Activated naive CD8-positive, alpha-beta T cell treated with anti-CD3 and anti-CD28 coated beads for 36 hours (primary cell): ENCODE measurements at regions not wholly inside any gene's neighbourhood (a gene's known extent, or its start where the extent isn't known, plus 50 kb on each side); places are given as distances from the start of the nearest gene placed in this dataset.
"Not testable (repeated sequence)": the region's sequence is repeated elsewhere in the genome, so short reads cannot be mapped to it uniquely, and the experiment has no call there.

Source experiments
- DNase-seq: peaks from one replicate; pipeline ENCODE4 v3.0.0; 2021
- H3K27ac Mint-ChIP-seq: one replicate; pipeline ENCODE4 v1.8.0; 2022; ENCODE audit warnings: mild to moderate bottlenecking, moderate library complexity, mixed read lengths
- H3K27me3 Mint-ChIP-seq: one replicate; pipeline ENCODE4 v1.8.0; 2022; ENCODE audit warnings: mild to moderate bottlenecking, mixed read lengths
- H3K36me3 Mint-ChIP-seq: one replicate; pipeline ENCODE4 v1.8.0; 2021; ENCODE audit warnings: mild to moderate bottlenecking, mixed read lengths
- H3K4me1 Mint-ChIP-seq: one replicate; pipeline ENCODE4 v1.8.0; 2021; ENCODE audit warnings: mixed read lengths
- H3K4me3 Mint-ChIP-seq: one replicate; pipeline ENCODE4 v1.8.0; 2022; ENCODE audit warnings: mild to moderate bottlenecking, moderate library complexity, mixed read lengths
- H3K9me3 Mint-ChIP-seq: one replicate; pipeline ENCODE4 v1.8.0; 2022; ENCODE audit warnings: mixed read lengths

GRCh38 chr16:88213937-88214336 lies 168.8 kb upstream of the ZNF469 start:
- H3K4me3 Mint-ChIP-seq = not testable (repeated sequence)

GRCh38 chr16:88221001-88221761 lies 161.6 kb upstream of the ZNF469 start:
- H3K4me1 Mint-ChIP-seq, H3K4me3 Mint-ChIP-seq, H3K27ac Mint-ChIP-seq, DNase-seq, H3K36me3 Mint-ChIP-seq, H3K27me3 Mint-ChIP-seq, H3K9me3 Mint-ChIP-seq: not testable (repeated sequence)

More at GRCh38 chr16:88213937-88214336, 168.8 kb upstream of the ZNF469 start:
- H3K4me1 Mint-ChIP-seq, H3K36me3 Mint-ChIP-seq, H3K27ac Mint-ChIP-seq, DNase-seq: not testable (repeated sequence)
- peaks cover 12% of the 10 kb centered on the region for H3K27me3 Mint-ChIP-seq
- peaks cover 10% of the 10 kb centered on the region for H3K9me3 Mint-ChIP-seq

GRCh38 chr16:88223696-88224095 lies 159.1 kb upstream of the ZNF469 start:
- H3K9me3 Mint-ChIP-seq, DNase-seq: not testable (repeated sequence)

GRCh38 chr16:88224131-88224898 lies 158.4 kb upstream of the ZNF469 start:
- H3K9me3 Mint-ChIP-seq, H3K27me3 Mint-ChIP-seq, H3K4me1 Mint-ChIP-seq, H3K27ac Mint-ChIP-seq, H3K4me3 Mint-ChIP-seq, DNase-seq, H3K36me3 Mint-ChIP-seq: not testable (repeated sequence)

More at GRCh38 chr16:88223696-88224095, 159.1 kb upstream of the ZNF469 start:
- H3K4me1 Mint-ChIP-seq, H3K27me3 Mint-ChIP-seq, H3K27ac Mint-ChIP-seq, H3K4me3 Mint-ChIP-seq, H3K36me3 Mint-ChIP-seq: not testable (repeated sequence)

GRCh38 chr16:88225640-88226230 lies 157.0 kb upstream of the ZNF469 start:
- H3K27me3 Mint-ChIP-seq, H3K9me3 Mint-ChIP-seq, H3K4me1 Mint-ChIP-seq, H3K4me3 Mint-ChIP-seq, DNase-seq, H3K27ac Mint-ChIP-seq, H3K36me3 Mint-ChIP-seq: not testable (repeated sequence)

- not testable (repeated sequence) for H3K4me1 Mint-ChIP-seq, H3K27me3 Mint-ChIP-seq, H3K4me3 Mint-ChIP-seq, H3K36me3 Mint-ChIP-seq, DNase-seq, H3K9me3 Mint-ChIP-seq, H3K27ac Mint-ChIP-seq
These were observed 156.5 kb upstream of the ZNF469 start for GRCh38 chr16:88226302-88226701.

GRCh38 chr16:88227026-88227721 lies 155.6 kb upstream of the ZNF469 start:
- H3K4me3 Mint-ChIP-seq, H3K27me3 Mint-ChIP-seq, DNase-seq, H3K36me3 Mint-ChIP-seq, H3K27ac Mint-ChIP-seq, H3K9me3 Mint-ChIP-seq, H3K4me1 Mint-ChIP-seq: not testable (repeated sequence)

GRCh38 chr16:88227722-88228482 lies 154.9 kb upstream of the ZNF469 start:
- DNase-seq, H3K4me1 Mint-ChIP-seq, H3K27me3 Mint-ChIP-seq, H3K36me3 Mint-ChIP-seq, H3K9me3 Mint-ChIP-seq, H3K4me3 Mint-ChIP-seq, H3K27ac Mint-ChIP-seq: not testable (repeated sequence)

GRCh38 chr16:88228751-88229150 lies 154.0 kb upstream of the ZNF469 start:
- not testable (repeated sequence) for H3K36me3 Mint-ChIP-seq, H3K9me3 Mint-ChIP-seq, H3K4me3 Mint-ChIP-seq

GRCh38 chr16:88229710-88230109 lies 153.0 kb upstream of the ZNF469 start:
- H3K4me3 Mint-ChIP-seq, DNase-seq, H3K27me3 Mint-ChIP-seq, H3K27ac Mint-ChIP-seq, H3K4me1 Mint-ChIP-seq, H3K36me3 Mint-ChIP-seq, H3K9me3 Mint-ChIP-seq: not testable (repeated sequence)

More at GRCh38 chr16:88228751-88229150, 154.0 kb upstream of the ZNF469 start:
- H3K27ac Mint-ChIP-seq, H3K4me1 Mint-ChIP-seq, DNase-seq, H3K27me3 Mint-ChIP-seq: not testable (repeated sequence)

- H3K4me1 Mint-ChIP-seq, H3K36me3 Mint-ChIP-seq, DNase-seq, H3K9me3 Mint-ChIP-seq, H3K4me3 Mint-ChIP-seq, H3K27ac Mint-ChIP-seq, H3K27me3 Mint-ChIP-seq: not testable (repeated sequence)
These were observed 152.3 kb upstream of the ZNF469 start for GRCh38 chr16:88230276-88230966.

- H3K4me3 Mint-ChIP-seq, H3K27ac Mint-ChIP-seq, H3K4me1 Mint-ChIP-seq, H3K36me3 Mint-ChIP-seq, H3K9me3 Mint-ChIP-seq, H3K27me3 Mint-ChIP-seq, DNase-seq: not testable (repeated sequence)
These were observed 151.7 kb upstream of the ZNF469 start for GRCh38 chr16:88230967-88231615.

GRCh38 chr16:88231839-88232238 lies 150.9 kb upstream of the ZNF469 start:
- H3K36me3 Mint-ChIP-seq, H3K4me1 Mint-ChIP-seq, DNase-seq, H3K9me3 Mint-ChIP-seq, H3K27me3 Mint-ChIP-seq, H3K4me3 Mint-ChIP-seq, H3K27ac Mint-ChIP-seq: not testable (repeated sequence)
